Lower leg skin (tissue), 3 donors: ENCODE measurements at regions not wholly inside any gene's neighbourhood (a gene's known extent, or its start where the extent isn't known, plus 50 kb on each side); places are given as distances from the start of the nearest gene placed in this dataset.

Experiments used
- CTCF ChIP-seq, 3 donors: fragments of 450-650 bp; IDR thresholded peaks; one replicate each; pipeline ENCODE4 v1.5.1; 2016; ENCODE audit warnings: antibody characterized with exemption in 3 of 3, mild to moderate bottlenecking in 3 of 3, moderate library complexity in 2 of 3
- POLR2A ChIP-seq, 2 donors: fragments of 450-650 bp; IDR thresholded peaks; one replicate each; pipeline ENCODE4 v1.6.1; 2016 to 2017; ENCODE audit warnings: antibody characterized with exemption in 2 of 2, mild to moderate bottlenecking in 1 of 2, moderate library complexity in 1 of 2

GRCh38 chr17:51422634-51423033 is 162.3 kb downstream of the UTP18 start:
- no peak for TF ChIP-seq CTCF (IDR thresholded peaks at IDR 0.05)
- TF ChIP-seq POLR2A (IDR thresholded peaks at IDR 0.05), result no peak
